Uterus (tissue), 3 donors: ENCODE measurements at regions not wholly inside any gene's neighbourhood (a gene's known extent, or its start where the extent isn't known, plus 50 kb on each side); places are given as distances from the start of the nearest gene placed in this dataset.

Experiments used
- DNase-seq, 2 donors: peaks; one replicate each; pipeline ENCODE4 v3.0.0-alpha.2; 2019 to 2020
- H3K27ac ChIP-seq, 2 donors: fragments of 200-600 bp; sonication (generic); 1 replicate in 1 of 2; 2 replicates in 1 of 2; pipeline ENCODE4 v1.5.1; 2016 to 2018
- H3K27me3 ChIP-seq, 2 donors: fragments of 200-600 bp; sonication (generic); one replicate each; pipeline ENCODE4 v1.5.1; 2018 to 2019; ENCODE audit warnings: control low read depth in 1 of 2
- H3K36me3 ChIP-seq, 2 donors: fragments of 200-600 bp; sonication (generic); one replicate each; pipeline ENCODE4 v1.5.1; 2019; ENCODE audit warnings: control low read depth in 1 of 2
- H3K4me1 ChIP-seq, 2 donors: fragments of 200-600 bp; sonication (generic); one replicate each; pipeline ENCODE4 v1.5.1; 2018 to 2019; ENCODE audit warnings: control low read depth in 1 of 2
- H3K4me3 ChIP-seq, 2 donors: fragments of 200-600 bp; sonication (generic); 1 replicate in 1 of 2; 2 replicates in 1 of 2; pipeline ENCODE4 v1.5.1; 2018 to 2019; ENCODE audit warnings: mild to moderate bottlenecking in 1 of 2
- H3K9me3 ChIP-seq, 2 donors: fragments of 200-600 bp; sonication (generic); one replicate each; pipeline ENCODE4 v1.5.1; 2019; ENCODE audit warnings: control low read depth in 1 of 2
- CTCF ChIP-seq, 4 experiments: fragments of 200-600 bp in 2 of 4; fragments of 450-650 bp in 2 of 4; sonication (generic) in 2 of 4; IDR thresholded peaks; one replicate each; pipeline ENCODE4 v1.5.1; 2016 to 2019; ENCODE audit warnings: antibody characterized with exemption in 4 of 4, mild to moderate bottlenecking in 2 of 4, moderate library complexity in 1 of 4
- POLR2A ChIP-seq, 2 donors: fragments of 450-650 bp; IDR thresholded peaks; one replicate each; pipeline ENCODE4 v1.6.1; 2016; ENCODE audit warnings: antibody characterized with exemption in 2 of 2, mild to moderate bottlenecking in 1 of 2, moderate library complexity in 1 of 2
- intact Hi-C: fragments of 100-400 bp; cut with DNase I; formaldehyde crosslinking; loops from one replicate; pipeline ENCODE4 v1.15.1; 2023; ENCODE audit warnings: low total_unique reads
- donor health status: DM: yes; HTN: yes; CAD: no.

- no peaks in the 10 kb centered on the region for H3K4me1 ChIP-seq
- TF ChIP-seq CTCF (IDR thresholded peaks at IDR 0.05): no peak
- no peak for TF ChIP-seq POLR2A (IDR thresholded peaks at IDR 0.05)
- H3K4me3 ChIP-seq: no peak overlapping the region
- no peak overlapping the region for H3K27ac ChIP-seq
- DNase-seq: no peak
- H3K36me3 ChIP-seq: no peaks in the 10 kb centered on the region
- H3K9me3 ChIP-seq: no peaks in the 10 kb centered on the region
- intact Hi-C loops: no loop called here
- no peaks in the 10 kb centered on the region for H3K27me3 ChIP-seq
Observed at GRCh38 chr15:97837896-97838295, 122.6 kb upstream of the ARRDC4 start.

- Histone ChIP-seq H3K9me3 (no peaks in the 10 kb centered on the region), H3K4me3 (no peak overlapping the region), H3K4me1 (no peaks in the 10 kb centered on the region), H3K36me3 (no peaks in the 10 kb centered on the region), H3K27me3 (no peaks in the 10 kb centered on the region), H3K27ac (no peak overlapping the region)
- no peak for TF ChIP-seq CTCF (IDR thresholded peaks at IDR 0.05)
- TF ChIP-seq POLR2A (IDR thresholded peaks at IDR 0.05): no peak
- intact Hi-C loops: no loop called here
- DNase-seq: no peak
Observed at GRCh38 chr15:97838606-97839210, 121.8 kb upstream of the ARRDC4 start.

GRCh38 chr15:97840501-97840900, 120.0 kb upstream of the ARRDC4 start:
- Histone ChIP-seq H3K4me1 (no peaks in the 10 kb centered on the region), H3K27me3 (no peaks in the 10 kb centered on the region), H3K9me3 (no peaks in the 10 kb centered on the region), H3K27ac (no peak overlapping the region), H3K4me3 (no peak overlapping the region), H3K36me3 (no peaks in the 10 kb centered on the region)
- TF ChIP-seq POLR2A (IDR thresholded peaks at IDR 0.05) (no peak), CTCF (IDR thresholded peaks at IDR 0.05) (no peak)
- no peak for DNase-seq
- intact Hi-C loops: no loop called here

GRCh38 chr15:97841558-97841957, 118.9 kb upstream of the ARRDC4 start:
- no peaks in the 10 kb centered on the region for H3K4me1 ChIP-seq
- no peaks in the 10 kb centered on the region for H3K9me3 ChIP-seq
- no peak for TF ChIP-seq CTCF (IDR thresholded peaks at IDR 0.05)
- no peak for TF ChIP-seq POLR2A (IDR thresholded peaks at IDR 0.05)
- intact Hi-C loops: no loop called here
- H3K36me3 ChIP-seq: no peaks in the 10 kb centered on the region
- H3K4me3 ChIP-seq: no peak overlapping the region
- H3K27me3 ChIP-seq: no peaks in the 10 kb centered on the region
- no peak overlapping the region for H3K27ac ChIP-seq
- no peak for DNase-seq

- H3K27me3 ChIP-seq: no peaks in the 10 kb centered on the region
- H3K4me1 ChIP-seq: no peaks in the 10 kb centered on the region
- no peak overlapping the region for H3K4me3 ChIP-seq
- no peak for DNase-seq
- no peaks in the 10 kb centered on the region for H3K9me3 ChIP-seq
- intact Hi-C loops: no loop called here
- no peaks in the 10 kb centered on the region for H3K36me3 ChIP-seq
- no peak overlapping the region for H3K27ac ChIP-seq
- TF ChIP-seq CTCF (IDR thresholded peaks at IDR 0.05) (no peak), POLR2A (IDR thresholded peaks at IDR 0.05) (no peak)
Observed at GRCh38 chr15:97849183-97849582, 111.3 kb upstream of the ARRDC4 start.
